Activated CD8-positive, alpha-beta T cell treated with anti-CD3 and anti-CD28 coated beads, Interleukin-2, amount 10 ng/mL, durations not matched to agents 7 days and 5 days (primary cell): ENCODE measurements at regions not wholly inside any gene's neighbourhood (a gene's known extent, or its start where the extent isn't known, plus 50 kb on each side); places are given as distances from the start of the nearest gene placed in this dataset.
"Not testable (repeated sequence)": the region's sequence is repeated elsewhere in the genome, so short reads cannot be mapped to it uniquely, and the experiment has no call there.

Experiments used
- ATAC-seq: fragments of 150-1000 bp; cut with Tn5 transposase; one replicate; pipeline ENCODE4 v1.10.0; 2021; ENCODE audit warnings: moderate library complexity
- CTCF ChIA-PET: fragments of 350-600 bp; sonication (Branson Sonifier 250); formaldehyde crosslinking; loops from one replicate; lab custom pipeline; 2021; ENCODE audit warnings: antibody characterized with exemption; lab: Charles Lee
- POLR2A ChIA-PET: fragments of 350-600 bp; sonication (Branson Sonifier 250); formaldehyde crosslinking; loops from one replicate; lab custom pipeline; 2021; ENCODE audit warnings: antibody characterized with exemption; lab: Charles Lee
- DNase-seq: peaks from one replicate; pipeline ENCODE4 v3.0.0-alpha.2; 2020
- H3K27ac Mint-ChIP-seq: one replicate; pipeline ENCODE4 v1.8.0; 2021; ENCODE audit warnings: mild to moderate bottlenecking, mixed read lengths
- H3K27me3 Mint-ChIP-seq: one replicate; pipeline ENCODE4 v1.8.0; 2021; ENCODE audit warnings: low read depth, mixed read lengths
- H3K36me3 Mint-ChIP-seq: one replicate; pipeline ENCODE4 v1.8.0; 2021; ENCODE audit warnings: low read depth, mixed read lengths
- H3K4me1 Mint-ChIP-seq: one replicate; pipeline ENCODE4 v1.8.0; 2021; ENCODE audit warnings: low read depth, mixed read lengths
- H3K4me3 Mint-ChIP-seq: one replicate; pipeline ENCODE4 v1.8.0; 2021; ENCODE audit warnings: mild to moderate bottlenecking, mixed read lengths
- H3K9me3 Mint-ChIP-seq: one replicate; pipeline ENCODE4 v1.8.0; 2022; ENCODE audit warnings: mixed read lengths; ENCODE audit not compliant: insufficient read depth

GRCh38 chr6:14887986-14888574 lies 357.8 kb upstream of the JARID2 start:
- Mint-ChIP-seq H3K4me1 (no peaks in the 10 kb centered on the region), H3K36me3 (no peaks in the 10 kb centered on the region), H3K4me3 (no peak overlapping the region), H3K9me3 (no peaks in the 10 kb centered on the region), H3K27me3 (no peaks in the 10 kb centered on the region), H3K27ac (no peak overlapping the region)
- DNase-seq (no peak), ATAC-seq (no peak)
- CTCF ChIA-PET: no interaction called here
- POLR2A ChIA-PET: no interaction called here

DNA sequence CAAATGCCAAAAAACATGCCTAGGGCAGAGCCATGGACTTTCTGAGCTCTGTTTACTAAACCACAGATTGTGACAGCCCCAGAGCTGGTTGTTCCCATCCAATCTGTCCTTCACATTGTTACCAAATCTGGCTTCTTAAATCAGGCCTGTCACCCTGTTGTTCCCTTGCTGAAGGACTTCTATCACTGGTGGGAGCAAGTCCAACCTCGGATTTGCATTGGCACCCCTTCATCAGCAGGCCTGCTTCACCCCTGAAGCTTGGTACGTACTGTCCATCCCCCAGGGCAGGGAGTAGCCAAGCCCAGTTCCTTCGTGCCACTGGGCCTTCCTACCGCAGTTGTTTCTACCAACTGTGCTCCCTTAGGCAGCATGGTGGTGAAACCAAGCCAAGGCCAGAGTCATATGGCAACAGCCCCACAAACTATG lies 357.3 kb upstream of the JARID2 start:
- POLR2A ChIA-PET: no interaction called here

GRCh38 chr6:14889188-14889587 lies 356.7 kb upstream of the JARID2 start:
- Mint-ChIP-seq H3K27me3 (no peaks in the 10 kb centered on the region), H3K36me3 (no peaks in the 10 kb centered on the region), H3K4me3 (no peak overlapping the region), H3K4me1 (no peaks in the 10 kb centered on the region), H3K27ac (no peak overlapping the region), H3K9me3 (no peaks in the 10 kb centered on the region)
- no peak for DNase-seq
- no peak for ATAC-seq
- ChIA-PET POLR2A (no interaction called here), CTCF (interaction anchor here (1.2 kb wide), 1 partner anchor 16 kb away, joined by 3 read pairs; no protein-coding TSS in a partner anchor)

More for the DNA sequence above, 357.3 kb upstream of the JARID2 start:
- no peaks in the 10 kb centered on the region for H3K4me1 Mint-ChIP-seq
- H3K4me3 Mint-ChIP-seq: no peak overlapping the region
- H3K27ac Mint-ChIP-seq: no peak overlapping the region
- CTCF ChIA-PET: no interaction called here
- ATAC-seq (no peak), DNase-seq (no peak)
- no peaks in the 10 kb centered on the region for H3K9me3 Mint-ChIP-seq
- H3K36me3 Mint-ChIP-seq: no peaks in the 10 kb centered on the region
- no peaks in the 10 kb centered on the region for H3K27me3 Mint-ChIP-seq

GRCh38 chr6:14889611-14890593 lies 356.0 kb upstream of the JARID2 start:
- no peaks in the 10 kb centered on the region for H3K9me3 Mint-ChIP-seq
- no peaks in the 10 kb centered on the region for H3K36me3 Mint-ChIP-seq
- H3K27ac Mint-ChIP-seq: no peak overlapping the region
- DNase-seq (no peak), ATAC-seq (no peak)
- ChIA-PET POLR2A (no interaction called here), CTCF (interaction anchor here (1.2 kb wide), 1 partner anchor 15 kb away, joined by 3 read pairs; no protein-coding TSS in a partner anchor)
- H3K4me3 Mint-ChIP-seq: no peak overlapping the region
- no peaks in the 10 kb centered on the region for H3K4me1 Mint-ChIP-seq
- H3K27me3 Mint-ChIP-seq: no peaks in the 10 kb centered on the region

- ATAC-seq, H3K4me3 Mint-ChIP-seq, H3K27ac Mint-ChIP-seq, DNase-seq, H3K4me1 Mint-ChIP-seq, CTCF ChIA-PET, H3K9me3 Mint-ChIP-seq, H3K36me3 Mint-ChIP-seq, H3K27me3 Mint-ChIP-seq, POLR2A ChIA-PET: not testable (repeated sequence)
Observed at GRCh38 chr6:14891820-14892375, 354.0 kb upstream of the JARID2 start.

DNA sequence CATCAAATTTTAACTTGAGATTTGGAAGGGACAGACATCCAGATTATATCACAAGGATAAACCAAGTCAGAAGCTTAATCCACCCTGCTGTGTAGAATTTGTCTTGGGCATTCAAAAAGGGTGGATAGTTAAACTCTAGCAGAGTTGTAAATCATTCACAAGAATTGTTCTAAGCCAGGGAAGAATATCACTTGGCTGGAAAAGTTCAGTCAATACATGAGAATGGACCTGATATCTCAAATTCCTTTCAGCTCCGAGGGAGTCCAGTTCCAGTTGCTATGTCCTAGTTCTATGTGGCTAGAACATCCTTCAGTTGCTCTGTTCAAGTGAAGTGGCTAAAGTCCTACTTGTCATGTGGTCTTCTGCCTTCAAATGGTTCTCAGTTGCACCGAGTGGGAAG lies 351.8 kb upstream of the JARID2 start:
- Mint-ChIP-seq H3K4me1 (peaks cover 5% of the 10 kb centered on the region), H3K4me3 (no peak overlapping the region), H3K9me3 (peaks cover 2% of the 10 kb centered on the region), H3K36me3 (no peaks in the 10 kb centered on the region), H3K27me3 (no peaks in the 10 kb centered on the region), H3K27ac (no peak overlapping the region)
- no peak for DNase-seq
- POLR2A ChIA-PET: no interaction called here
- CTCF ChIA-PET: no interaction called here
- no peak for ATAC-seq

GRCh38 chr6:14896475-14896874 lies 349.4 kb upstream of the JARID2 start:
- Mint-ChIP-seq H3K27ac (no peak overlapping the region), H3K36me3 (no peaks in the 10 kb centered on the region), H3K27me3 (no peaks in the 10 kb centered on the region), H3K9me3 (peaks cover 5% of the 10 kb centered on the region), H3K4me3 (no peak overlapping the region), H3K4me1 (peaks cover 5% of the 10 kb centered on the region)
- POLR2A ChIA-PET: no interaction called here
- CTCF ChIA-PET: interaction anchor here (0.8 to 0.9 kb wide), 2 partner anchors 9 to 10 kb away, joined by 3 read pairs; no protein-coding TSS in a partner anchor
- no peak for DNase-seq
- no peak for ATAC-seq

DNA sequence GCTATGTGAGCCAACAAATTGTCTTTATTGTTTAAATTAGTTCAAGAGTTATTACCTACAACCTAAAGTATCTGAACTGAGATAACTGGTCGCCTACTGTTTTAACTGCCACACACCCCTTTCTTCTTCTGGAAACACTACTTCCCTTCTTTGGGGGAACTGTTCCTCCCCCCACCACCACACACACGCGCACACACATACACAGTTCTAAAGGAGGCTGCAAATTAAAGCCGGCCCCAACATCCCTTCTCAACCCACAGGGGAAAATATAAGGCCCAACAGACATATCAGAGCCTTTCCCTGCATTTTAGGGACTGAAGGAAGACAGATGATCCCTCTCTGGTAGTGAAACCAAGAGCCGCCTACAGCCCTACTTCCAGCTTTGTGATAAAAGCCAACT lies 348.0 kb upstream of the JARID2 start:
- no peak for ATAC-seq
- Mint-ChIP-seq H3K4me1 (peaks cover 5% of the 10 kb centered on the region), H3K9me3 (peaks cover 5% of the 10 kb centered on the region), H3K27ac (no peak overlapping the region), H3K36me3 (no peaks in the 10 kb centered on the region), H3K27me3 (no peaks in the 10 kb centered on the region), H3K4me3 (no peak overlapping the region)
- CTCF ChIA-PET: interaction anchor here (0.6 kb wide), 1 partner anchor 759 kb away, joined by 3 read pairs; no protein-coding TSS in a partner anchor
- no peak for DNase-seq
- POLR2A ChIA-PET: no interaction called here

GRCh38 chr6:14899441-14899840 lies 346.4 kb upstream of the JARID2 start:
- ATAC-seq, H3K36me3 Mint-ChIP-seq, H3K27ac Mint-ChIP-seq, H3K27me3 Mint-ChIP-seq, CTCF ChIA-PET, POLR2A ChIA-PET, DNase-seq, H3K4me3 Mint-ChIP-seq, H3K9me3 Mint-ChIP-seq: not testable (repeated sequence)
- H3K4me1 Mint-ChIP-seq: peaks cover 14% of the 10 kb centered on the region

DNA sequence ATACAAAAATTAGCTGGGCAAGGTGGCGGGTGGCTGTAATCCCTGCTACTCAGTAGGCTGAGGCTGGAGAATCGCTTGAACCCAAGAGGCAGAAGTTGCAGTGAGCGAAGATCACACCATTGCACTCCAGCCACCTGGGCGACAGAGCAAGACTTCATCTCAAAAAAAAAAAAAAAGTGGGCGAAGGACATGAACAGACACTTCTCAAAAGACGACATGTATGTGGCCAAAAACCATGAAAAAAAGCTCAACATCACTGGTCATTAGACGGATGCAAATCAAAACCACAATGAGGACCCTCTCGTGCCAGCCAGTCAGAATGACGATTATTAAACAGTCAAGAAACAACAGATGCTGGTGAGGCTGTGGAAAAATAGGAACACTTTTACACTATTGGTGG lies 344.9 kb upstream of the JARID2 start:
- H3K27me3 Mint-ChIP-seq: no peaks in the 10 kb centered on the region
- peaks cover 5% of the 10 kb centered on the region for H3K9me3 Mint-ChIP-seq
- no peak overlapping the region for H3K27ac Mint-ChIP-seq
- H3K36me3 Mint-ChIP-seq: no peaks in the 10 kb centered on the region
- DNase-seq (no peak), ATAC-seq (no peak)
- no peak overlapping the region for H3K4me3 Mint-ChIP-seq
- POLR2A ChIA-PET: no interaction called here
- CTCF ChIA-PET: no interaction called here
- H3K4me1 Mint-ChIP-seq: peaks cover 14% of the 10 kb centered on the region

DNA sequence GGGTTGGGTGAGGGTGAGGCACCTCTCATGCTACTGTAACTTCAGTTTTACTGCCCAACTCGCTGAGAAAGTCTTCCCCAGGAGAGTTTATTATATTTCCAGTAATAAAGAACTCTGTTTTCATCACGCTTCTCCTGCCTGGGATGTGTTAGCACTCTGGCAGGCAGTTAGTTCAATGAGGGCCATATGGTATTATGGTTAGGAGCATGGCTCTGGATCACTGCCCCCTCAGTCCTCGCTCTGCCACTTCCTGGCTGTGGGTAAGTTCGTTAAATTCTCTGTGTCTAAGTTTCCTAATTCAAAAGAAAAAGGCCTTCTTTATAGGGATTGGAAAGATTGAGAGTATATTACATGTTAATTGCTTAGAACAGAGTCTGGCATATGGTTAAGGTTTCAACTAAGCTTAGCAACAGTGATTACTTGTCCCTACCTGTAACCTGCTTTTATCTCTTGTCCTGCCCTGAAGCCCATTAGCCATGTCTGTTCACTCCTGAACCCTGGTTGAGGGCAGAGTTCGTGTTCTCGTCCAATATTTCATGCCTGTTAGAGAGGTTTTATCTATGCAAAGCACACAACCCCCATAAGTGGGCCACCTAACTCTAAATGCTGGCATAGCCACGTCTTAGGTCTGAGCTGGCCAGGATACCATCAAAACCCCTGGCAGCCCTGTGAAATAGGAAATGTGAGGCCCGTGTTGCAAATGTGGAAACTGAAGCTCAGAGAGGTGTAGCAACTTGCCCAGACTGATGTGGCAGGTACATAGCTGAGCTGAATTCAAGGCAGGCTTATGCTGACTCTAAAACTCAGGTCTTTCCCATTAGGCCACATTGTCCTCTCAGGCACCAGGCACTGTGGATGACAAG lies 342.5 kb upstream of the JARID2 start:
- peaks cover 9% of the 10 kb centered on the region for H3K4me1 Mint-ChIP-seq
- no peak overlapping the region for H3K4me3 Mint-ChIP-seq
- ChIA-PET CTCF (no interaction called here), POLR2A (no interaction called here)
- H3K9me3 Mint-ChIP-seq: peaks cover 5% of the 10 kb centered on the region
- H3K27ac Mint-ChIP-seq: no peak overlapping the region
- no peaks in the 10 kb centered on the region for H3K36me3 Mint-ChIP-seq
- no peak for ATAC-seq
- no peaks in the 10 kb centered on the region for H3K27me3 Mint-ChIP-seq
- no peak for DNase-seq
